HEK293 (cell line): ENCODE measurements at regions not wholly inside any gene's neighbourhood (a gene's known extent, or its start where the extent isn't known, plus 50 kb on each side); places are given as distances from the start of the nearest gene placed in this dataset.

ENCODE experiments used
- CTCF ChIA-PET: fragments of 350-600 bp; formaldehyde crosslinking; extraction: SDS; loops from one replicate; lab custom pipeline; 2021; ENCODE audit warnings: antibody characterized with exemption; lab: Yijun Ruan, JAX
- POLR2A ChIA-PET: fragments of 300-600 bp; formaldehyde crosslinking; extraction: SDS; loops from one replicate; lab custom pipeline; 2020; ENCODE audit warnings: antibody characterized with exemption, inconsistent platforms; lab: Yijun Ruan, JAX
- H3K27ac ChIP-seq: fragments of 200-500 bp; sonication (Bioruptor generic); 2 replicates; pipeline ENCODE4 v1.5.1; 2014; ENCODE audit warnings: low read depth, low read length, control low read depth, inconsistent platforms; ENCODE audit errors: extremely low read depth
- H3K36me3 ChIP-seq, 2 experiments: fragments of 200-500 bp in 1 of 2; sonication (Bioruptor generic) in 1 of 2; 1 replicate in 1 of 2; 2 replicates in 1 of 2; pipeline ENCODE4 v1.5.1; 2014 to 2017; ENCODE audit warnings: inconsistent platforms in 2 of 2, low read length in 2 of 2; ENCODE audit not compliant: control insufficient read depth in 2 of 2, insufficient read depth in 1 of 2
- H3K4me1 ChIP-seq: fragments of 200-500 bp; sonication (Bioruptor generic); 2 replicates; pipeline ENCODE4 v1.5.1; 2014; ENCODE audit warnings: mild to moderate bottlenecking, low read length, inconsistent platforms; ENCODE audit not compliant: control insufficient read depth, insufficient read depth
- H3K4me3 ChIP-seq: 2 replicates; pipeline ENCODE4 v1.5.1; 2011; ENCODE audit warnings: low read depth, mild to moderate bottlenecking, control low read depth, low read length, moderate library complexity
- H3K9me3 ChIP-seq: fragments of 200-500 bp; sonication (Bioruptor generic); 2 replicates; pipeline ENCODE4 v1.5.1; 2014; ENCODE audit warnings: low read depth, low read length, inconsistent platforms; ENCODE audit not compliant: control insufficient read depth, insufficient read depth
- BCL6B ChIP-seq: fragments of 450-650 bp; formaldehyde crosslinking; IDR thresholded peaks from 2 replicates; pipeline ENCODE4 v1.5.1; 2017; ENCODE audit warnings: missing biosample characterization, missing genetic modification characterization
- EGR2 ChIP-seq: fragments of 450-650 bp; formaldehyde crosslinking; IDR thresholded peaks from 2 replicates; pipeline ENCODE4 v1.5.1; 2016; ENCODE audit warnings: low read depth, missing biosample characterization, missing genetic modification characterization
- HIC1 ChIP-seq: fragments of 450-650 bp; formaldehyde crosslinking; IDR thresholded peaks from 2 replicates; pipeline ENCODE4 v1.5.1; 2016; ENCODE audit warnings: missing biosample characterization, missing genetic modification characterization
- IKZF3 ChIP-seq: fragments of 450-650 bp; IDR thresholded peaks from 2 replicates; pipeline ENCODE4 v1.5.0; 2018; ENCODE audit warnings: missing biosample characterization, mild to moderate bottlenecking, missing genetic modification characterization, moderate library complexity
- KLF10 ChIP-seq: fragments of 450-650 bp; IDR thresholded peaks from 2 replicates; pipeline ENCODE4 v1.5.1; 2018; ENCODE audit warnings: missing biosample characterization, mild to moderate bottlenecking, missing genetic modification characterization
- PRDM6 ChIP-seq: fragments of 450-650 bp; formaldehyde crosslinking; IDR thresholded peaks from 2 replicates; pipeline ENCODE4 v1.5.1; 2017; ENCODE audit warnings: missing biosample characterization, missing genetic modification characterization
- REST ChIP-seq: fragments of 450-650 bp; formaldehyde crosslinking; IDR thresholded peaks from 2 replicates; pipeline ENCODE4 v1.5.1; 2016; ENCODE audit warnings: missing biosample characterization, missing genetic modification characterization
- ZBTB1 ChIP-seq: fragments of 450-650 bp; formaldehyde crosslinking; IDR thresholded peaks from 2 replicates; pipeline ENCODE4 v1.5.1; 2016; ENCODE audit warnings: missing biosample characterization, missing genetic modification characterization
- ZNF114 ChIP-seq: fragments of 450-650 bp; formaldehyde crosslinking; IDR thresholded peaks from 2 replicates; pipeline ENCODE4 v1.5.0; 2017; ENCODE audit warnings: missing biosample characterization, missing genetic modification characterization
- ZNF2 ChIP-seq: fragments of 450-650 bp; formaldehyde crosslinking; IDR thresholded peaks from 2 replicates; pipeline ENCODE4 v1.5.1; 2016; ENCODE audit warnings: missing biosample characterization, missing genetic modification characterization
- ZNF202 ChIP-seq: fragments of 450-650 bp; formaldehyde crosslinking; IDR thresholded peaks from 2 replicates; pipeline ENCODE4 v1.5.1; 2016; ENCODE audit warnings: missing biosample characterization, missing genetic modification characterization, borderline replicate concordance
- ZNF529 ChIP-seq: fragments of 450-650 bp; formaldehyde crosslinking; IDR thresholded peaks from 2 replicates; pipeline ENCODE4 v1.5.1; 2017; ENCODE audit warnings: missing genetic modification characterization, missing biosample characterization; ENCODE audit not compliant: insufficient replicate concordance
- ZSCAN30 ChIP-seq: fragments of 450-650 bp; IDR thresholded peaks from 2 replicates; pipeline ENCODE4 v1.5.1; 2018; ENCODE audit warnings: missing biosample characterization, mild to moderate bottlenecking, missing genetic modification characterization, moderate library complexity
- TF ChIP-seq, protein P1 (sequence below): fragments of 450-650 bp; formaldehyde crosslinking; conservative IDR thresholded peaks from 2 replicates; pipeline ENCODE4 v1.5.1; 2016; ENCODE audit warnings: low read depth, missing biosample characterization, missing genetic modification characterization
- TF ChIP-seq, protein P2 (sequence below): fragments of 450-650 bp; formaldehyde crosslinking; IDR thresholded peaks from 2 replicates; pipeline ENCODE4 v1.5.0; 2017; ENCODE audit warnings: missing biosample characterization, missing genetic modification characterization, borderline replicate concordance

- TF ChIP-seq ZSCAN30 = no peak
- no peak for TF ChIP-seq BCL6B (tag by site-specific recombination)
- TF ChIP-seq PRDM6 = no peak
- no peak for TF ChIP-seq ZBTB1 (tag by site-specific recombination)
- no peak for TF ChIP-seq ZNF202 (tag by site-specific recombination)
- TF ChIP-seq, protein P1, sequence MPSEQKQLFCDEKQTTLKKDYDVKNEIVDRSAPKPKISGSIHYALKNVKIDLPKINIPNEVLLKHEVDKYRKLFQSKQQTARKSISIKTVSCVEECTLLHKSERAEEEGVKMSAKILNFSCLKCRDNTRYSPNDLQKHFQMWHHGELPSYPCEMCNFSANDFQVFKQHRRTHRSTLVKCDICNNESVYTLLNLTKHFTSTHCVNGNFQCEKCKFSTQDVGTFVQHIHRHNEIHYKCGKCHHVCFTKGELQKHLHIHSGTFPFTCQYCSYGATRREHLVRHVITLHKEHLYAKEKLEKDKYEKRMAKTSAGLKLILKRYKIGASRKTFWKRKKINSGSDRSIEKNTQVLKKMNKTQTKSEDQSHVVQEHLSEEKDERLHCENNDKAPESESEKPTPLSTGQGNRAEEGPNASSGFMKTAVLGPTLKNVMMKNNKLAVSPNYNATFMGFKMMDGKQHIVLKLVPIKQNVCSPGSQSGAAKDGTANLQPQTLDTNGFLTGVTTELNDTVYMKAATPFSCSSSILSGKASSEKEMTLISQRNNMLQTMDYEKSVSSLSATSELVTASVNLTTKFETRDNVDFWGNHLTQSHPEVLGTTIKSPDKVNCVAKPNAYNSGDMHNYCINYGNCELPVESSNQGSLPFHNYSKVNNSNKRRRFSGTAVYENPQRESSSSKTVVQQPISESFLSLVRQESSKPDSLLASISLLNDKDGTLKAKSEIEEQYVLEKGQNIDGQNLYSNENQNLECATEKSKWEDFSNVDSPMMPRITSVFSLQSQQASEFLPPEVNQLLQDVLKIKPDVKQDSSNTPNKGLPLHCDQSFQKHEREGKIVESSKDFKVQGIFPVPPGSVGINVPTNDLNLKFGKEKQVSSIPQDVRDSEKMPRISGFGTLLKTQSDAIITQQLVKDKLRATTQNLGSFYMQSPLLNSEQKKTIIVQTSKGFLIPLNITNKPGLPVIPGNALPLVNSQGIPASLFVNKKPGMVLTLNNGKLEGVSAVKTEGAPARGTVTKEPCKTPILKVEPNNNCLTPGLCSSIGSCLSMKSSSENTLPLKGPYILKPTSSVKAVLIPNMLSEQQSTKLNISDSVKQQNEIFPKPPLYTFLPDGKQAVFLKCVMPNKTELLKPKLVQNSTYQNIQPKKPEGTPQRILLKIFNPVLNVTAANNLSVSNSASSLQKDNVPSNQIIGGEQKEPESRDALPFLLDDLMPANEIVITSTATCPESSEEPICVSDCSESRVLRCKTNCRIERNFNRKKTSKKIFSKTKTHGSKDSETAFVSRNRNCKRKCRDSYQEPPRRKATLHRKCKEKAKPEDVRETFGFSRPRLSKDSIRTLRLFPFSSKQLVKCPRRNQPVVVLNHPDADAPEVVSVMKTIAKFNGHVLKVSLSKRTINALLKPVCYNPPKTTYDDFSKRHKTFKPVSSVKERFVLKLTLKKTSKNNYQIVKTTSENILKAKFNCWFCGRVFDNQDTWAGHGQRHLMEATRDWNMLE (tag by site-specific recombination) = no peak
- TF ChIP-seq IKZF3 (tag by site-specific recombination) = no peak
- no peak for TF ChIP-seq KLF10 (tag by site-specific recombination)
- TF ChIP-seq EGR2 (tag by site-specific recombination) = no peak
- no peak for TF ChIP-seq REST (tag by site-specific recombination)
- no peak for TF ChIP-seq ZNF114
Observed at GRCh38 chr2:175557810-175558377, 376.4 kb upstream of the ATP5MC3 start (continued).

DNA sequence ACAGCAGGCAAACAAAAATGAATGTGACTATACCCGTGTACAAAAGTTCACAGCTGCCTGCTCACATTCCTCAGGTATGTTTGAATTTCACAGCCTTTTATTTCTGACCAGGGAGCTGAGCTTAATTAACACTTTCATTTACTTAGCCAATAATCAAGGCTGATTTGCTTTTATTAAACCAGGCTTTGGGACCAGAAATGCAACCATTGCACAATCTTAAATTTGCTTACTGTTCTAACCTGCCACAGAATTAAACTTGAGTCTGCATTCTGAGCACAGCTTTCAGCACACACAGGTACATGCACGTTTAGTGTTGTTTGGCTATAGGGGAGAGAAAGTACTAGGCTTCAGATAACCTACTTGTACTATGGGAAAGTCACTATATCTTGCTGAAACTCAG, 372.4 kb upstream of the ATP5MC3 start:
- no peaks in the 10 kb centered on the region for H3K4me1 ChIP-seq
- ChIA-PET CTCF (interaction anchor here (0.6 kb wide), 1 partner anchor 488 kb away, joined by 3 read pairs; no protein-coding TSS in a partner anchor), POLR2A (no interaction called here)
- H3K4me3 ChIP-seq = no peak overlapping the region
- H3K36me3 ChIP-seq = no peaks in the 10 kb centered on the region
- H3K27ac ChIP-seq = no peak overlapping the region
- TF ChIP-seq, protein P2, sequence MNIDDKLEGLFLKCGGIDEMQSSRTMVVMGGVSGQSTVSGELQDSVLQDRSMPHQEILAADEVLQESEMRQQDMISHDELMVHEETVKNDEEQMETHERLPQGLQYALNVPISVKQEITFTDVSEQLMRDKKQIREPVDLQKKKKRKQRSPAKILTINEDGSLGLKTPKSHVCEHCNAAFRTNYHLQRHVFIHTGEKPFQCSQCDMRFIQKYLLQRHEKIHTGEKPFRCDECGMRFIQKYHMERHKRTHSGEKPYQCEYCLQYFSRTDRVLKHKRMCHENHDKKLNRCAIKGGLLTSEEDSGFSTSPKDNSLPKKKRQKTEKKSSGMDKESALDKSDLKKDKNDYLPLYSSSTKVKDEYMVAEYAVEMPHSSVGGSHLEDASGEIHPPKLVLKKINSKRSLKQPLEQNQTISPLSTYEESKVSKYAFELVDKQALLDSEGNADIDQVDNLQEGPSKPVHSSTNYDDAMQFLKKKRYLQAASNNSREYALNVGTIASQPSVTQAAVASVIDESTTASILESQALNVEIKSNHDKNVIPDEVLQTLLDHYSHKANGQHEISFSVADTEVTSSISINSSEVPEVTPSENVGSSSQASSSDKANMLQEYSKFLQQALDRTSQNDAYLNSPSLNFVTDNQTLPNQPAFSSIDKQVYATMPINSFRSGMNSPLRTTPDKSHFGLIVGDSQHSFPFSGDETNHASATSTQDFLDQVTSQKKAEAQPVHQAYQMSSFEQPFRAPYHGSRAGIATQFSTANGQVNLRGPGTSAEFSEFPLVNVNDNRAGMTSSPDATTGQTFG (tag by site-specific recombination) = no peak
- TF ChIP-seq ZNF2 (tag by site-specific recombination) = no peak
- TF ChIP-seq ZNF529 = no peak
- no peak for TF ChIP-seq HIC1 (tag by site-specific recombination)
- no peaks in the 10 kb centered on the region for H3K9me3 ChIP-seq
